GM23338 (cell line): ENCODE measurements at regions not wholly inside any gene's neighbourhood (a gene's known extent, or its start where the extent isn't known, plus 50 kb on each side); places are given as distances from the start of the nearest gene placed in this dataset.

Source experiments
- ATAC-seq: fragments of 200-7000 bp; cut with Tn5 transposase; 3 replicates; pipeline ENCODE4 v1.9.1; 2020
- DNase-seq: peaks from one replicate; pipeline ENCODE4 v3.0.0-alpha.2; 2015; ENCODE audit warnings: low spot score
- H2AFZ ChIP-seq: fragments of 200-600 bp; sonication (generic); 2 replicates; pipeline ENCODE4 v1.8.0; 2016; ENCODE audit warnings: antibody characterized with exemption, mild to moderate bottlenecking, moderate library complexity
- H3F3A ChIP-seq: fragments of 200-600 bp; sonication (generic); replicated peaks from 2 replicates; pipeline ENCODE4 v1.8.0; 2017; ENCODE audit warnings: antibody characterized with exemption, mixed run types, low read depth
- H3K27ac ChIP-seq: fragments of 200-600 bp; sonication (generic); 2 replicates; pipeline ENCODE4 v1.6.1; 2016; ENCODE audit warnings: low read depth
- H3K27me3 ChIP-seq: fragments of 200-600 bp; sonication (generic); 2 replicates; pipeline ENCODE4 v1.8.0; 2016; ENCODE audit warnings: mild to moderate bottlenecking, mixed run types, moderate library complexity; ENCODE audit not compliant: insufficient read depth
- H3K36me3 ChIP-seq: fragments of 200-600 bp; sonication (generic); 2 replicates; pipeline ENCODE4 v1.8.0; 2016; ENCODE audit warnings: mild to moderate bottlenecking; ENCODE audit not compliant: insufficient read depth
- H3K4me1 ChIP-seq: fragments of 200-600 bp; sonication (generic); 2 replicates; pipeline ENCODE4 v1.8.0; 2016; ENCODE audit warnings: mild to moderate bottlenecking, moderate library complexity; ENCODE audit not compliant: insufficient read depth
- H3K4me2 ChIP-seq: fragments of 200-600 bp; sonication (generic); 2 replicates; pipeline ENCODE4 v1.7.1; 2017; ENCODE audit warnings: mixed run types
- H3K4me3 ChIP-seq: fragments of 200-600 bp; sonication (generic); 2 replicates; pipeline ENCODE4 v1.6.1; 2016; ENCODE audit warnings: mixed run types
- H3K79me2 ChIP-seq: fragments of 200-600 bp; sonication (generic); replicated peaks from 2 replicates; pipeline ENCODE4 v1.8.0; 2017; ENCODE audit warnings: mild to moderate bottlenecking; ENCODE audit not compliant: insufficient read depth
- H3K9me2 ChIP-seq: fragments of 200-600 bp; sonication (generic); 2 replicates; pipeline ENCODE4 v1.8.0; 2017; ENCODE audit not compliant: insufficient read depth
- H4K20me1 ChIP-seq: fragments of 200-600 bp; sonication (generic); replicated peaks from 2 replicates; pipeline ENCODE4 v1.8.0; 2017; ENCODE audit warnings: mild to moderate bottlenecking; ENCODE audit not compliant: insufficient read depth
- H3K27ac Mint-ChIP-seq: 2 replicates; pipeline ENCODE4 v1.8.0; 2020; ENCODE audit warnings: inconsistent platforms, mild to moderate bottlenecking, moderate library complexity, mixed read lengths
- H3K27me3 Mint-ChIP-seq: 3 replicates; pipeline ENCODE4 v1.8.0; 2022; ENCODE audit warnings: low read depth, mild to moderate bottlenecking, moderate library complexity, mixed read lengths, inconsistent platforms; ENCODE audit not compliant: insufficient read depth, poor library complexity
- H3K36me3 Mint-ChIP-seq: 3 replicates; pipeline ENCODE4 v1.8.0; 2021; ENCODE audit warnings: low read depth, mild to moderate bottlenecking, inconsistent platforms, moderate library complexity, mixed read lengths
- H3K4me1 Mint-ChIP-seq: 3 replicates; pipeline ENCODE4 v1.8.0; 2020; ENCODE audit warnings: mild to moderate bottlenecking, inconsistent platforms, mixed read lengths
- H3K4me3 Mint-ChIP-seq: 3 replicates; pipeline ENCODE4 v1.8.0; 2021; ENCODE audit warnings: moderate library complexity, mild to moderate bottlenecking, inconsistent platforms, mixed read lengths
- H3K9me3 Mint-ChIP-seq: 3 replicates; pipeline ENCODE4 v1.8.0; 2020; ENCODE audit warnings: moderate library complexity, mild to moderate bottlenecking, inconsistent platforms, mixed read lengths
- CREB1 ChIP-seq: fragments of 250-450 bp; sonication (Bioruptor Pico); IDR thresholded peaks from 2 replicates; pipeline ENCODE4 v1.5.0; 2020; ENCODE audit warnings: low read depth, mild to moderate bottlenecking, moderate library complexity
- CTCF ChIP-seq, 2 experiments: fragments of 200-600 bp in 1 of 2; sonication (generic) in 1 of 2; conservative IDR thresholded peaks; 2 replicates each; pipeline versions ENCODE4 v1.5.1 to v1.6.1; 2016 to 2017; ENCODE audit warnings: antibody characterized with exemption in 2 of 2, low read depth in 2 of 2, mild to moderate bottlenecking in 2 of 2, moderate library complexity in 1 of 2
- EZH2 ChIP-seq: fragments of 200-600 bp; sonication (generic); IDR thresholded peaks from one replicate; pipeline ENCODE4 v1.8.0; 2017; ENCODE audit warnings: antibody characterized with exemption, mild to moderate bottlenecking, low read depth; ENCODE audit not compliant: unreplicated experiment
- EZH2phosphoT487 ChIP-seq: fragments of 200-600 bp; sonication (generic); IDR thresholded peaks from one replicate; pipeline ENCODE4 v1.8.1; 2018; ENCODE audit warnings: antibody characterized with exemption; ENCODE audit not compliant: unreplicated experiment
- JUNB ChIP-seq: IDR thresholded peaks from one replicate; pipeline ENCODE4 v1.6.1; 2016; ENCODE audit warnings: antibody characterized with exemption; ENCODE audit not compliant: unreplicated experiment
- NANOG ChIP-seq: IDR thresholded peaks from 2 replicates; pipeline ENCODE4 v1.6.1; 2016; ENCODE audit warnings: antibody characterized with exemption, borderline replicate concordance
- POLR2AphosphoS5 ChIP-seq: IDR thresholded peaks from 2 replicates; pipeline ENCODE4 v1.6.1; 2016; ENCODE audit warnings: antibody characterized with exemption, low read depth
- REST ChIP-seq: IDR thresholded peaks from one replicate; pipeline ENCODE4 v1.6.1; 2018; ENCODE audit warnings: antibody characterized with exemption; ENCODE audit not compliant: unreplicated experiment
- STAT1 ChIP-seq: IDR thresholded peaks from one replicate; pipeline ENCODE4 v1.6.1; 2016; ENCODE audit warnings: antibody characterized with exemption; ENCODE audit not compliant: unreplicated experiment
- ZNF114 ChIP-seq: fragments of 250-450 bp; sonication (Bioruptor Pico); IDR thresholded peaks from 2 replicates; pipeline ENCODE4 v1.5.0; 2020; ENCODE audit warnings: mild to moderate bottlenecking, moderate library complexity
- ZNF331 ChIP-seq: fragments of 250-450 bp; sonication (Bioruptor Pico); IDR thresholded peaks from 2 replicates; pipeline ENCODE4 v1.5.0; 2020; ENCODE audit warnings: low read depth, mild to moderate bottlenecking, moderate library complexity
- TF ChIP-seq, protein P1 (sequence below): IDR thresholded peaks from 2 replicates; pipeline ENCODE4 v1.6.1; 2016; ENCODE audit warnings: antibody characterized with exemption
- TF ChIP-seq, protein P2 (sequence below): fragments of 250-450 bp; sonication (Bioruptor Pico); IDR thresholded peaks from 2 replicates; pipeline ENCODE4 v1.5.0; 2020; ENCODE audit warnings: mild to moderate bottlenecking, moderate library complexity

DNA sequence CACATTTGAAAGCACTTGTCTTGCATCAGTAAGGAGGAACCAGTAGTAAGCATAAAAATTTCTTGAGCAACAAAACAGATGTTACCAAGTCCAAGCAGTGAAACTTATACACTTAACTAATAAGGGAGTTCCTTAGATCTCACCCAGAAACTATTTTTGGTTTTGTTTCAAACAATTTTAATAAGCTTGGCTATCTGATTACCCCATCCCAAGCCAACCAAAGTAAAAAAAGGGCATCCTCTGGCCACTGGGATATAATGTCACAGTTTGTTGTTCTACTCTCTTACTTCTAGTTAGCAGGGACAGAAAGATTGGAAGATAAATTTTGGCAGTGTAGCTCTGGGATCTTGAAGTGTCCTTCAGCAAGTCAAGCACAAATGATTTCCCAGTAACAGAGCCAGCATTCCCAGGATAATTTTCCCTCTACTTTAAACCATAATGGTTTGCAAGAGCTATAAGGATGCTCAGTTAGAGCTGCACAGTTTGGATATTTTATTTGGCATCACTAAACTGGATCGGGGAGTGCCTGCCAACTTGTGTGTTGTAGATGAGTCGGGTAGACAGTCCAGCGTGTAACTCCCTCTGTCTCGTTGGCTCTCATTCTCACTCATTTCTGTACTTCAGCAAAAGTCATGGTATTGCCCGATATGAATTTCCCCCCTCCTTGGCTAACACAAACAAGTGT lies 161.9 kb upstream of the HMHB1 start:
- Histone ChIP-seq H3K4me2 (no peak overlapping the region), H3K9me2 (0 out of 2 replicates have a peak, but pooled peaks cover 2% of the 10 kb centered on the region), H3K4me1 (0 out of 2 replicates have a peak, but pooled peaks cover 4% of the 10 kb centered on the region), H4K20me1 (no peaks in the 10 kb centered on the region), H3K4me3 (no peak overlapping the region), H3K36me3 (no peaks in the 10 kb centered on the region), H3K27ac (no peak overlapping the region), H3K27me3 (no peaks in the 10 kb centered on the region), H3F3A (no peaks in the 10 kb centered on the region), H2AFZ (no peak overlapping the region), H3K79me2 (no peaks in the 10 kb centered on the region)
- Mint-ChIP-seq H3K27me3 (no peaks in the 10 kb centered on the region), H3K4me1 (no peaks in the 10 kb centered on the region), H3K36me3 (no peaks in the 10 kb centered on the region), H3K4me3 (no peak overlapping the region), H3K9me3 (no peaks in the 10 kb centered on the region), H3K27ac (no peak overlapping the region)
- ATAC-seq (no peak), DNase-seq (no peak)
- TF ChIP-seq POLR2AphosphoS5 (no peak), CTCF (conservative IDR thresholded peaks at IDR 0.05; ENCODE audit: low read depth in 2 of 2) (no peak), EZH2 (no peak), CREB1 (CRISPR knock-in tag) (no peak), REST (no peak), NANOG (no peak), STAT1 (no peak), JUNB (no peak), EZH2phosphoT487 (no peak), ZNF114 (no peak), ZNF331 (CRISPR knock-in tag) (no peak)
- TF ChIP-seq, protein P1, sequence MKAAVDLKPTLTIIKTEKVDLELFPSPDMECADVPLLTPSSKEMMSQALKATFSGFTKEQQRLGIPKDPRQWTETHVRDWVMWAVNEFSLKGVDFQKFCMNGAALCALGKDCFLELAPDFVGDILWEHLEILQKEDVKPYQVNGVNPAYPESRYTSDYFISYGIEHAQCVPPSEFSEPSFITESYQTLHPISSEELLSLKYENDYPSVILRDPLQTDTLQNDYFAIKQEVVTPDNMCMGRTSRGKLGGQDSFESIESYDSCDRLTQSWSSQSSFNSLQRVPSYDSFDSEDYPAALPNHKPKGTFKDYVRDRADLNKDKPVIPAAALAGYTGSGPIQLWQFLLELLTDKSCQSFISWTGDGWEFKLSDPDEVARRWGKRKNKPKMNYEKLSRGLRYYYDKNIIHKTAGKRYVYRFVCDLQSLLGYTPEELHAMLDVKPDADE: no peak
- TF ChIP-seq, protein P2, sequence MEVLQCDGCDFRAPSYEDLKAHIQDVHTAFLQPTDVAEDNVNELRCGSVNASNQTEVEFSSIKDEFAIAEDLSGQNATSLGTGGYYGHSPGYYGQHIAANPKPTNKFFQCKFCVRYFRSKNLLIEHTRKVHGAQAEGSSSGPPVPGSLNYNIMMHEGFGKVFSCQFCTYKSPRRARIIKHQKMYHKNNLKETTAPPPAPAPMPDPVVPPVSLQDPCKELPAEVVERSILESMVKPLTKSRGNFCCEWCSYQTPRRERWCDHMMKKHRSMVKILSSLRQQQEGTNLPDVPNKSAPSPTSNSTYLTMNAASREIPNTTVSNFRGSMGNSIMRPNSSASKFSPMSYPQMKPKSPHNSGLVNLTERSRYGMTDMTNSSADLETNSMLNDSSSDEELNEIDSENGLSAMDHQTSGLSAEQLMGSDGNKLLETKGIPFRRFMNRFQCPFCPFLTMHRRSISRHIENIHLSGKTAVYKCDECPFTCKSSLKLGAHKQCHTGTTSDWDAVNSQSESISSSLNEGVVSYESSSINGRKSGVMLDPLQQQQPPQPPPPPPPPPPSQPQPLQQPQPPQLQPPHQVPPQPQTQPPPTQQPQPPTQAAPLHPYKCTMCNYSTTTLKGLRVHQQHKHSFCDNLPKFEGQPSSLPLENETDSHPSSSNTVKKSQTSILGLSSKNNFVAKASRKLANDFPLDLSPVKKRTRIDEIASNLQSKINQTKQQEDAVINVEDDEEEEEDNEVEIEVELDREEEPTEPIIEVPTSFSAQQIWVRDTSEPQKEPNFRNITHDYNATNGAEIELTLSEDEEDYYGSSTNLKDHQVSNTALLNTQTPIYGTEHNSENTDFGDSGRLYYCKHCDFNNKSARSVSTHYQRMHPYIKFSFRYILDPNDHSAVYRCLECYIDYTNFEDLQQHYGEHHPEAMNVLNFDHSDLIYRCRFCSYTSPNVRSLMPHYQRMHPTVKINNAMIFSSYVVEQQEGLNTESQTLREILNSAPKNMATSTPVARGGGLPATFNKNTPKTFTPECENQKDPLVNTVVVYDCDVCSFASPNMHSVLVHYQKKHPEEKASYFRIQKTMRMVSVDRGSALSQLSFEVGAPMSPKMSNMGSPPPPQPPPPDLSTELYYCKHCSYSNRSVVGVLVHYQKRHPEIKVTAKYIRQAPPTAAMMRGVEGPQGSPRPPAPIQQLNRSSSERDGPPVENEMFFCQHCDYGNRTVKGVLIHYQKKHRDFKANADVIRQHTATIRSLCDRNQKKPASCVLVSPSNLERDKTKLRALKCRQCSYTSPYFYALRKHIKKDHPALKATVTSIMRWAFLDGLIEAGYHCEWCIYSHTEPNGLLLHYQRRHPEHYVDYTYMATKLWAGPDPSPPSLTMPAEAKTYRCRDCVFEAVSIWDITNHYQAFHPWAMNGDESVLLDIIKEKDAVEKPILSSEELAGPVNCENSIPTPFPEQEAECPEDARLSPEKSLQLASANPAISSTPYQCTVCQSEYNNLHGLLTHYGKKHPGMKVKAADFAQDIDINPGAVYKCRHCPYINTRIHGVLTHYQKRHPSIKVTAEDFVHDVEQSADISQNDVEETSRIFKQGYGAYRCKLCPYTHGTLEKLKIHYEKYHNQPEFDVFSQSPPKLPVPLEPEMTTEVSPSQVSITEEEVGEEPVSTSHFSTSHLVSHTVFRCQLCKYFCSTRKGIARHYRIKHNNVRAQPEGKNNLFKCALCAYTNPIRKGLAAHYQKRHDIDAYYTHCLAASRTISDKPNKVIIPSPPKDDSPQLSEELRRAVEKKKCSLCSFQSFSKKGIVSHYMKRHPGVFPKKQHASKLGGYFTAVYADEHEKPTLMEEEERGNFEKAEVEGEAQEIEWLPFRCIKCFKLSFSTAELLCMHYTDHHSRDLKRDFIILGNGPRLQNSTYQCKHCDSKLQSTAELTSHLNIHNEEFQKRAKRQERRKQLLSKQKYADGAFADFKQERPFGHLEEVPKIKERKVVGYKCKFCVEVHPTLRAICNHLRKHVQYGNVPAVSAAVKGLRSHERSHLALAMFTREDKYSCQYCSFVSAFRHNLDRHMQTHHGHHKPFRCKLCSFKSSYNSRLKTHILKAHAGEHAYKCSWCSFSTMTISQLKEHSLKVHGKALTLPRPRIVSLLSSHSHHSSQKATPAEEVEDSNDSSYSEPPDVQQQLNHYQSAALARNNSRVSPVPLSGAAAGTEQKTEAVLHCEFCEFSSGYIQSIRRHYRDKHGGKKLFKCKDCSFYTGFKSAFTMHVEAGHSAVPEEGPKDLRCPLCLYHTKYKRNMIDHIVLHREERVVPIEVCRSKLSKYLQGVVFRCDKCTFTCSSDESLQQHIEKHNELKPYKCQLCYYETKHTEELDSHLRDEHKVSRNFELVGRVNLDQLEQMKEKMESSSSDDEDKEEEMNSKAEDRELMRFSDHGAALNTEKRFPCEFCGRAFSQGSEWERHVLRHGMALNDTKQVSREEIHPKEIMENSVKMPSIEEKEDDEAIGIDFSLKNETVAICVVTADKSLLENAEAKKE: no peak
